Urinary bladder (tissue), 3 donors: ENCODE measurements at regions not wholly inside any gene's neighbourhood (a gene's known extent, or its start where the extent isn't known, plus 50 kb on each side); places are given as distances from the start of the nearest gene placed in this dataset.
"Not testable (repeated sequence)": the region's sequence is repeated elsewhere in the genome, so short reads cannot be mapped to it uniquely, and the experiment has no call there.

Experiments used
- DNase-seq: peaks from one replicate; pipeline ENCODE4 v3.0.0-alpha.2; 2015; ENCODE audit errors: extremely low spot score
- H3K27ac ChIP-seq: one replicate; pipeline ENCODE4 v1.5.1; 2013; ENCODE audit warnings: low read depth, mild to moderate bottlenecking, moderate library complexity
- H3K36me3 ChIP-seq: one replicate; pipeline ENCODE4 v1.6.1; 2013; ENCODE audit warnings: mild to moderate bottlenecking, moderate library complexity; ENCODE audit not compliant: insufficient read depth
- H3K4me1 ChIP-seq: one replicate; pipeline ENCODE4 v1.6.1; 2013; ENCODE audit warnings: mild to moderate bottlenecking, moderate library complexity; ENCODE audit not compliant: insufficient read depth
- H3K4me3 ChIP-seq: one replicate; pipeline ENCODE4 v1.5.1; 2013; ENCODE audit warnings: low read depth, low read length
- WGBS: extraction: QIAGEN DNeasy Blood & Tissue Kit; methylation state at CpG from one replicate; pipeline ENCODE4 v1.1.7; 2013; 5-methylcytosine and 5-hydroxymethylcytosine counted together
- donor health status: healthy with polysubstance abuse.
- donor health status: healthy.

DNA sequence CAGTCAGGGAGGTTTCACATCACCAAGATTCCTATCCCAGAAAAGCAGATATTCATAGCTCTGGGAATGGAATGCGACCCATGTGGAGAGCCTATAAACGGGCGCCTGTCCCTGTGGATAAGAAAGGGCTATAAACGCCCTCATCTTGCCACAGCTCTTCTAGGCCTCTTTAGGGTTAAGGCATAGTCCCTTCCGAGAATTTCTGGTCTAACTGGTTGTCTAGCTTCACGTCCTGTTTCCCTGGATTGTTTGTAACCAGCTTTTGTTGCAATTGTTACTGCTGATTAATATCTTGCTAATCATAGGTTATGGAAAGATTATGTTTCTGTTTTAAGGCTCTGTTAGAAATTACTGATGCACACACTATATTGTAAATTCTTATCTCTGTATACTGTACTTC, 537.6 kb upstream of the RAG2 start:
- WGBS = 77% methylated on average over 6 of the region's 6 CpGs
- not testable (repeated sequence) for H3K27ac ChIP-seq, DNase-seq, H3K4me3 ChIP-seq, H3K4me1 ChIP-seq, H3K36me3 ChIP-seq

- H3K27ac ChIP-seq = no peak overlapping the region
- H3K4me3 ChIP-seq = no peak overlapping the region
- H3K36me3 ChIP-seq = no peaks in the 10 kb centered on the region
- H3K4me1 ChIP-seq = no peaks in the 10 kb centered on the region
- no peak for DNase-seq
- WGBS = 67% methylated on average over 2 of the region's 2 CpGs
These were observed 536.6 kb upstream of the RAG2 start for GRCh38 chr11:37134637-37135036.

DNA sequence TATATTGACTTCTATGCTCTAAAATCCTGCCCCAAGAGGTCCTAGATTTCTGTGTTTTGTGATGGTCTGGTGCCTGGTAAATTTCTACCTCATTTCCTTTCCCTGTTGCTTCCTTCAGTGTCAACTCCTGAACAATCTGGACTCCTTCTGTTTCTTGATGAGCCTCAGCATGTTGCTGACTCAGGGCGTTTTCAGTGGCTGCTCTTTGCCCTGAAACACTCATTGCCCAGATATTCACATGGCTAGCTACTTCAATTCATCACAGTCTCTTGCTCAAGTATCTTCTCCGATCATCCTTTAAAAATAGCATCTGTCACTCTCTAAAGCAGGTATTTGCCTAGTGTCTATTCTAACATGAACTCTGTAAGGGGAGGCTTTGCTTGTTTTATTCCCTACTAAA, 526.3 kb upstream of the RAG2 start:
- no peak overlapping the region for H3K27ac ChIP-seq
- WGBS = 64% methylated on average over 2 of the region's 2 CpGs

GRCh38 chr11:37115963-37116362, 517.9 kb upstream of the RAG2 start:
- H3K36me3 ChIP-seq = no peaks in the 10 kb centered on the region
- no peak overlapping the region for H3K4me3 ChIP-seq
- DNase-seq = no peak
- no peaks in the 10 kb centered on the region for H3K4me1 ChIP-seq
- H3K27ac ChIP-seq = no peak overlapping the region

More for the DNA sequence above, 526.3 kb upstream of the RAG2 start:
- no peak for DNase-seq
- Histone ChIP-seq H3K36me3 (no peaks in the 10 kb centered on the region), H3K4me1 (no peaks in the 10 kb centered on the region), H3K4me3 (no peak overlapping the region)

- 53% methylated on average over 4 of the region's 4 CpGs for WGBS
- H3K4me3 ChIP-seq = no peak overlapping the region
- H3K27ac ChIP-seq = no peak overlapping the region
- H3K36me3 ChIP-seq = no peaks in the 10 kb centered on the region
- no peaks in the 10 kb centered on the region for H3K4me1 ChIP-seq
- DNase-seq = no peak
These were observed 512.3 kb upstream of the RAG2 start for GRCh38 chr11:37110385-37110784.

- Histone ChIP-seq H3K4me1 (no peaks in the 10 kb centered on the region), H3K36me3 (no peaks in the 10 kb centered on the region), H3K27ac (no peak overlapping the region), H3K4me3 (no peak overlapping the region)
- DNase-seq = no peak
These were observed 511.2 kb upstream of the RAG2 start for GRCh38 chr11:37109286-37109585.

- no peaks in the 10 kb centered on the region for H3K36me3 ChIP-seq
- no peak overlapping the region for H3K4me3 ChIP-seq
- H3K4me1 ChIP-seq = no peaks in the 10 kb centered on the region
- 49% methylated on average over 6 of the region's 6 CpGs for WGBS
- no peak overlapping the region for H3K27ac ChIP-seq
- DNase-seq = no peak
These were observed 510.6 kb upstream of the RAG2 start for GRCh38 chr11:37108436-37109285.

DNA sequence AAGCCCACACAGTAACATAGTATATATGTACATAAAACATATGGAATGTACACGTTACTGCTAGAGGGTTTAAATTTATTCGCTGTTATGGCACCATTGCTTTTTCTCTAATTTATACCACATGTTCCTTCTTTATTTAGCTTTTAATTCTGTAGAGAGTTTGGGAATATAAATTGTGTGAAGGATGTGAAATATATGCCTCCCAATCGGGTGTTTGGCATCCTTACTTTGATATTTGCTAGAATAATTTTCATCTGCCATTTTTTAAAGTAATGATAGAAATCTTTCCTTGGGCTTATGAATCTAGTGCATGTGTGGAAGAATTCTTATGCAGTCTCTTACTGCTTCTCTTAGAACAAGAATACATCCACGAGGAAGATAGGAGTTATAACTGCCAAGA, 509.8 kb upstream of the RAG2 start:
- Histone ChIP-seq H3K27ac (no peak overlapping the region), H3K36me3 (no peaks in the 10 kb centered on the region), H3K4me1 (no peaks in the 10 kb centered on the region), H3K4me3 (no peak overlapping the region)
- WGBS = 57% methylated on average over 4 of the region's 4 CpGs
- DNase-seq = no peak

DNA sequence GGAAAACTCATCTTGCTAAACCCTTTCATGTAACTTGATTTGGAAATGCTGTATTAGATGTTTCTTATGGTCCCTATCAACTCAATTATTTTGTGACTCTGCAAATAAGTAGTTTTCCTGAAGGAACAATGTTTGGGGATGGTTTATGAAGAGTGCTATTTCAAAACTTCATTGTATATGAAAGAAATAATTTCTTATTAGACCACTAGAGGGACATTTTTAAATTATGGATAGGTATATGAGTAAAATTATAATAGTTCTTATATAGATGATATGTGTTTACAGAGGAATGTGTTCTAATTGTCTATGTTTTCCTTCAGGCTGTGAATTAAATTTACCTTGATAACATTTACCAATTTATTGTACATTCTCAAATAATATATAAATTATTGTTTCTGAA, 509.4 kb upstream of the RAG2 start:
- H3K4me1 ChIP-seq = no peaks in the 10 kb centered on the region
- no peak overlapping the region for H3K4me3 ChIP-seq
- no peak for DNase-seq
- H3K27ac ChIP-seq = no peak overlapping the region
- no peaks in the 10 kb centered on the region for H3K36me3 ChIP-seq

DNA sequence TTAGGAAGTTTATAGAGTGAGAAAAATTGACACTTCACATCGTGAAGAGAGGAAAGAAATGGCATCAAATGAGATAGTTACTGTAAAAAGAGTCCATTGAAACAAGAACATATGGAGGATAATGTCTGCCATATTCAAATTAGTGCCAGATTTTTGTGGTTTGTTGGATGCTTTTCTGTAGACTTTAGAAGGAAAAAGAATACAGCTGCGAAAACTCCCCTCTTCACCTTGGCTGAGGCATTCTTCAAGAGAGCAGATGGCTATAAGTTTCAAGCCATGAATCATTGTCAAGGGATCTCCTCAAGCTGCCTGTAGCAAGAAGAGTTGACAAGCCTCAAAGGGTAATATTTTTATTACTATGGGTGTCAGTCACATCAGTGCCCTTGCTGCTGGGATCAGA, 507.4 kb upstream of the RAG2 start:
- DNase-seq = no peak
- H3K36me3 ChIP-seq = no peaks in the 10 kb centered on the region
- WGBS = 77% methylated on average over 2 of the region's 2 CpGs
- H3K4me1 ChIP-seq = no peaks in the 10 kb centered on the region
- no peak overlapping the region for H3K27ac ChIP-seq
- no peak overlapping the region for H3K4me3 ChIP-seq

GRCh38 chr11:37104380-37104779, 506.3 kb upstream of the RAG2 start:
- Histone ChIP-seq H3K4me1 (no peaks in the 10 kb centered on the region), H3K4me3 (no peak overlapping the region), H3K27ac (no peak overlapping the region), H3K36me3 (no peaks in the 10 kb centered on the region)
- no peak for DNase-seq

GRCh38 chr11:37100008-37100407, 502.0 kb upstream of the RAG2 start:
- H3K4me3 ChIP-seq = no peak overlapping the region
- no peaks in the 10 kb centered on the region for H3K4me1 ChIP-seq
- no peaks in the 10 kb centered on the region for H3K36me3 ChIP-seq
- H3K27ac ChIP-seq = no peak overlapping the region
- no peak for DNase-seq
- WGBS = 92% methylated on average over 1 of the region's 1 CpG

DNA sequence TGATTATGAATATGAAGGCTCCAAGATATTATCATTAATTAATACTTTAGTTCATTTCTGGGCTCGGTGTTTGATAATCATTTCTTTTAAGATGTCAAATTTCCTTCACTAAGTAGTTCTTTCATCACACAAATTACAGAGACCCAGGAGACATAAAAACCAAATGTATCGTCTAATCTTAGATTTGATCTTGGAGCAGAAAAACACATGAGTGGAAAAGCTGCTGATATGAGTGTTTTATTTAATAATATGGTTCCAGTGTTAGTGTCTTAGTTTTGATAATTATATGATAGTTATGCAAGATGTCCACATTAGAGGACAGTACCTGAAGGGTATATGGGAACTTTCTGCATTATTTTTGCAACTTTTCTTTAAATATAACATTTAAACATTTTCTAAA, 494.5 kb upstream of the RAG2 start:
- Histone ChIP-seq H3K4me1 (no peaks in the 10 kb centered on the region), H3K36me3 (no peaks in the 10 kb centered on the region), H3K27ac (no peak overlapping the region), H3K4me3 (no peak overlapping the region)
- 81% methylated on average over 2 of the region's 2 CpGs for WGBS
- DNase-seq = no peak

- Histone ChIP-seq H3K36me3 (no peaks in the 10 kb centered on the region), H3K27ac (no peak overlapping the region), H3K4me1 (no peaks in the 10 kb centered on the region), H3K4me3 (no peak overlapping the region)
- no peak for DNase-seq
These were observed 491.4 kb upstream of the RAG2 start for GRCh38 chr11:37089439-37089838.

DNA sequence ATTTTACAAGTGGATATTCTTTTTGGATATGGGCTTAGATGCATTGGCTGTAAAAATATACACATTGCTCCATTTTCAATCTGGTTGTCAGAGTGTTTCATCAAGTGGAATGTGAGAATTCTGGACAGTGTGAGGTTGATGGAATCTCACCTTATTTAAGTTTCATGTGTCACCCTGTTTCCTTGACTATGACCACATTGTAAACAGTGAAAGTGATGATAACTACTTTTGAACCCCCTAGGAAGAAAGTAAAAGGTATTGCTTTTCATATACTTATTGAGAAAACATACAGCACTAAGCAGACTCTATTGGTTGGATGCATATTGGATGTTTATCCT, 490.5 kb upstream of the RAG2 start:
- DNase-seq = no peak

More for the DNA sequence above, 490.5 kb upstream of the RAG2 start:
- Histone ChIP-seq H3K27ac (no peak overlapping the region), H3K4me1 (no peaks in the 10 kb centered on the region), H3K36me3 (no peaks in the 10 kb centered on the region), H3K4me3 (no peak overlapping the region)
